Stimulated activated CD8-positive, alpha-beta memory T cell treated with anti-CD3 and anti-CD28 coated beads, Interleukin-15, amount 100 ng/mL, for 48 hours (primary cell): ENCODE measurements at regions not wholly inside any gene's neighbourhood (a gene's known extent, or its start where the extent isn't known, plus 50 kb on each side); places are given as distances from the start of the nearest gene placed in this dataset.
"Not testable (repeated sequence)": the region's sequence is repeated elsewhere in the genome, so short reads cannot be mapped to it uniquely, and the experiment has no call there.

Experiments used
- DNase-seq, 2 donors: peaks; one replicate each; pipeline ENCODE4 v3.0.0-alpha.2; 2020; ENCODE audit warnings: low read depth in 2 of 2

DNA sequence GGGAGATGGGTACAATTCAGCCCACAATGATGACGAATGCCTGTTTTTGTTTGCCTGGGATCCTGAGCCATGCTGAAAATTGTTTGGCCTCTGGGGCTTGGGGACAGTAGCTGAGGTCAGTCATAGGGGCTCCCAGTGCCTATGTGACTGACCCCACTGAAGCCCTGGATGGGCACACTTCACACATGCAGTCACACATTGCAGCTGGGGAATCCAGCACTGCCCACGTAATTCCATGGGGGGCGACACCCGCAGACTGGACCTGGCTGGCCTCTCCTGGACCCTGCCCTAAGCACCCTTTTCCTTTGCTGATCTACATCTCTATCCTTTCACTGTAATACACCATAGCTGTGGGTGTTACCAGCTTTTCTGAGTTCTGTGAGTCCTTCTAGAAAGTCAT is 295.2 kb upstream of the HS6ST1 start:
- DNase-seq, result no peak

DNA sequence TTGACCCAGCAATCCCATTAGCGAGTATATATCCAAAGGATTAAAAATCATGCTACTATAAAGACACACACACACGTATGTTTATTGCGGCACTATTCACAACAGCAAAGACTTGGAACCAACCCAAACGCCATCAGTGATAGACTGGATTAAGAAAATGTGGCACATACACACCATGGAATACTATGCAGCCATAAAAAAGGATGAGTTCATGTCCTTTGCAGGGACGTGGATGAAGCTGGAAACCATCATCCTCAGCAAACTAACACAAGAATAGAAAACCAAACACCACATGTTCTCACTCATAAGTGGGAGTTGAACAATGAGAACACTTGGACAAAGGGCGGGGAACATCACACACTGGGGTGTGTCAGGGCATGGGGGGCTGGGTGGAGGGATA is 296.2 kb upstream of the HS6ST1 start:
- DNase-seq, result not testable (repeated sequence)

- DNase-seq, result no peak
Observed at GRCh38 chr2:128615571-128615970, 296.9 kb upstream of the HS6ST1 start.

GRCh38 chr2:128617029-128617590 is 298.4 kb upstream of the HS6ST1 start:
- no peak for DNase-seq

GRCh38 chr2:128617661-128618060 is 299.0 kb upstream of the HS6ST1 start:
- DNase-seq, result no peak

DNA sequence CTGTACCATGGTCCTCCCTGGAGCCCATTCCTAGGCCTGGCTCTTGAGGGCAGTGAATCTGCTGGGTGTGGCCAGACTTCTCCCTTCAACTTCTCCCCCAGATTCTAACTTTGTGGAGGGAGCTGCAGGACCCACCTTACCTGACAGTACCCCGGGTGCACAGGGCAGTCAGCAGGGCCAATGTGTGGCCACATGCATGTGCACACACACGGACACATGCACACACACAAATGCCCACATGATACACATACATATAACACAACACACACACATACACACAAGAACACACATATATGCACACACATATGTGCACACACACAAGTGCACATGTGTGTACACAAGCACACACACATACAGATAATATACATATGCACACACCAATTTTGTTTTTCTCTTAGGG is 300.0 kb upstream of the HS6ST1 start:
- DNase-seq, result no peak

GRCh38 chr2:128619471-128620325 is 301.0 kb upstream of the HS6ST1 start:
- no peak for DNase-seq

GRCh38 chr2:128621074-128621473 is 302.4 kb upstream of the HS6ST1 start:
- no peak for DNase-seq

- DNase-seq, result no peak
Observed at GRCh38 chr2:128622371-128622770, 303.7 kb upstream of the HS6ST1 start.

GRCh38 chr2:128622955-128623620 is 304.4 kb upstream of the HS6ST1 start:
- DNase-seq, result no peak

GRCh38 chr2:128623776-128624761 is 305.4 kb upstream of the HS6ST1 start:
- DNase-seq, result peak; percentile 17 to 19

DNA sequence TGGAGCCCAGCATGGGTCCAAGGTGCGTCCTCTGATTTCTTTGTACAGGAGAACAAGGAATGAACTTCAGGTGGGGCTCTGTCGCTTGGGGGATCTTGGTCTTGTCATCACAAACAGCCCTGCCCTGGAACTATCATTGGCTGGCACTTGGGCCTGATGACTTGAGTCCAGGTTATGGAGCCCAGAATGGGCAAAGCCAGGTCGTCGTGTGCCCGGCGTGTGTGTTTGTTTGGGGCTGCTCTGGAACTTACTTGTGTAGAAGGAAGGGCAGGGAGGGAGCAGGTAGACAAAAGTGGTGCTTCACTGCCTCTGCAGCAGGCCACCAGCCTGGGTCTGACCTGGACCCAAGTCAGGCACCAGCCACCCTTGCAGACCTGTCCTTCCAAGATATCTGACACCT is 306.3 kb upstream of the HS6ST1 start:
- no peak for DNase-seq

GRCh38 chr2:128625421-128625820 is 306.8 kb upstream of the HS6ST1 start:
- no peak for DNase-seq

GRCh38 chr2:128625963-128626759 is 307.5 kb upstream of the HS6ST1 start:
- no peak for DNase-seq

GRCh38 chr2:128626760-128627511 is 308.3 kb upstream of the HS6ST1 start:
- no peak for DNase-seq

DNA sequence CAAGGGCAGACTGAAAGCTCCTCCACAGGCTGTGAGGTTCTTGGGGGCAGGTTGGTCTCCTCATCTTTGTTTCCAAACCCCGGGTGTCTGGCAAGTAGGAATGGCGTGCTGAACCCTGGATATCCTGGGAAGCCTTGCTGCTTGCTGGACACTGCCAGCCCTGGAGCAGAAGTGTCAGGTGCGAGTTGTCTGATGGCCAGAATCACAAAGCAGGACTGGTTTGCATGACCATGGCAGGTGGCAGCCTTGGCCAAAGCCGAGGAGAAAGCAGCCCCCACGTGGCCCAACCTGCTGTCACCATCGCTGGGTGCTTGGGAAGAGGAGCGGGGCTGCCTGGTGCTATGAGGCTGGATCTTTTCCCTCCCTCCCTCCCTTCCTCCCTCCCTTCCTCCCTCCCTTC is 309.5 kb upstream of the HS6ST1 start:
- no peak for DNase-seq

- DNase-seq, result no peak
Observed at GRCh38 chr2:128628996-128629395, 310.3 kb upstream of the HS6ST1 start.

GRCh38 chr2:128630974-128631697 is 312.5 kb upstream of the HS6ST1 start:
- DNase-seq, result no peak

GRCh38 chr2:128631698-128632500 is 313.2 kb upstream of the HS6ST1 start:
- no peak for DNase-seq
